ENCODE measurements at regions not wholly inside any gene's neighbourhood (a gene's known extent, or its start where the extent isn't known, plus 50 kb on each side); places are given as distances from the start of the nearest gene placed in this dataset.

DNA sequence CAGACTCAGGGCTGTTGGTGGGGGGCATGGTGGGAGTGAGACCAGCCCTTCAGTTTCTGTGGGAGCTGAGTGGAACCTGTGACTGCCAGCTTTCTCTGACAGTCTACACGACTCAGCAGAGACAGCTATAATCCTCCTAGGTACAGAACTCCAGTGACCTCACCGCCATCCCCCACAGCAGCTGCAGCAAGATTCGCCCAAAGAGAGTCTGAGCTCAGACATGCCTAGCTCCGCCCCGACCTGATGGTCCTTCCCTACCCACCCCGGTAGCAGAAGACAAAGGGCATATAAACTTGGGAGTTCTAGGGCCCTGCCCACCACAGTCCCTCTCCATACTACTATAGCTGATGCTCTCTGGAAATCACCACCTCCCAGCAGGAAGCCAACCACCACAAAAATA, 500.1 kb downstream of the ETV1 start:
- TF ChIP-seq POLR2AphosphoS5 (IDR thresholded peaks at IDR 0.05), result no peak
- TF ChIP-seq, protein P1, sequence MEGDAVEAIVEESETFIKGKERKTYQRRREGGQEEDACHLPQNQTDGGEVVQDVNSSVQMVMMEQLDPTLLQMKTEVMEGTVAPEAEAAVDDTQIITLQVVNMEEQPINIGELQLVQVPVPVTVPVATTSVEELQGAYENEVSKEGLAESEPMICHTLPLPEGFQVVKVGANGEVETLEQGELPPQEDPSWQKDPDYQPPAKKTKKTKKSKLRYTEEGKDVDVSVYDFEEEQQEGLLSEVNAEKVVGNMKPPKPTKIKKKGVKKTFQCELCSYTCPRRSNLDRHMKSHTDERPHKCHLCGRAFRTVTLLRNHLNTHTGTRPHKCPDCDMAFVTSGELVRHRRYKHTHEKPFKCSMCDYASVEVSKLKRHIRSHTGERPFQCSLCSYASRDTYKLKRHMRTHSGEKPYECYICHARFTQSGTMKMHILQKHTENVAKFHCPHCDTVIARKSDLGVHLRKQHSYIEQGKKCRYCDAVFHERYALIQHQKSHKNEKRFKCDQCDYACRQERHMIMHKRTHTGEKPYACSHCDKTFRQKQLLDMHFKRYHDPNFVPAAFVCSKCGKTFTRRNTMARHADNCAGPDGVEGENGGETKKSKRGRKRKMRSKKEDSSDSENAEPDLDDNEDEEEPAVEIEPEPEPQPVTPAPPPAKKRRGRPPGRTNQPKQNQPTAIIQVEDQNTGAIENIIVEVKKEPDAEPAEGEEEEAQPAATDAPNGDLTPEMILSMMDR (IDR thresholded peaks at IDR 0.05), result no peak
- TF ChIP-seq EP300 (IDR thresholded peaks at IDR 0.05), result no peak
- TF ChIP-seq POLR2A (IDR thresholded peaks at IDR 0.05), result no peak

Measured in sigmoid colon (tissue), 4 donors.